Activated CD8-positive, alpha-beta T cell treated with anti-CD3 and anti-CD28 coated beads, Interleukin-2, amount 10 ng/mL, durations not matched to agents 7 days and 5 days (primary cell): ENCODE measurements at regions not wholly inside any gene's neighbourhood (a gene's known extent, or its start where the extent isn't known, plus 50 kb on each side); places are given as distances from the start of the nearest gene placed in this dataset.
"Not testable (repeated sequence)": the region's sequence is repeated elsewhere in the genome, so short reads cannot be mapped to it uniquely, and the experiment has no call there.

Experiments used
- ATAC-seq: fragments of 150-1000 bp; cut with Tn5 transposase; one replicate; pipeline ENCODE4 v1.10.0; 2021; ENCODE audit warnings: moderate library complexity
- CTCF ChIA-PET: fragments of 350-600 bp; sonication (Branson Sonifier 250); formaldehyde crosslinking; loops from one replicate; lab custom pipeline; 2021; ENCODE audit warnings: antibody characterized with exemption; lab: Charles Lee
- POLR2A ChIA-PET: fragments of 350-600 bp; sonication (Branson Sonifier 250); formaldehyde crosslinking; loops from one replicate; lab custom pipeline; 2021; ENCODE audit warnings: antibody characterized with exemption; lab: Charles Lee
- DNase-seq: peaks from one replicate; pipeline ENCODE4 v3.0.0-alpha.2; 2020
- H3K27ac Mint-ChIP-seq: one replicate; pipeline ENCODE4 v1.8.0; 2021; ENCODE audit warnings: mild to moderate bottlenecking, mixed read lengths
- H3K27me3 Mint-ChIP-seq: one replicate; pipeline ENCODE4 v1.8.0; 2021; ENCODE audit warnings: low read depth, mixed read lengths
- H3K36me3 Mint-ChIP-seq: one replicate; pipeline ENCODE4 v1.8.0; 2021; ENCODE audit warnings: low read depth, mixed read lengths
- H3K4me1 Mint-ChIP-seq: one replicate; pipeline ENCODE4 v1.8.0; 2021; ENCODE audit warnings: low read depth, mixed read lengths
- H3K4me3 Mint-ChIP-seq: one replicate; pipeline ENCODE4 v1.8.0; 2021; ENCODE audit warnings: mild to moderate bottlenecking, mixed read lengths
- H3K9me3 Mint-ChIP-seq: one replicate; pipeline ENCODE4 v1.8.0; 2022; ENCODE audit warnings: mixed read lengths; ENCODE audit not compliant: insufficient read depth

GRCh38 chr4:84312426-84313012 lies 186.6 kb downstream of the NKX6-1 start:
- Mint-ChIP-seq H3K9me3 (no peaks in the 10 kb centered on the region), H3K27ac (no peak overlapping the region), H3K36me3 (no peaks in the 10 kb centered on the region), H3K4me1 (no peaks in the 10 kb centered on the region), H3K4me3 (no peak overlapping the region), H3K27me3 (no peaks in the 10 kb centered on the region)
- POLR2A ChIA-PET: no interaction called here
- DNase-seq (no peak), ATAC-seq (no peak)
- CTCF ChIA-PET: no interaction called here

GRCh38 chr4:84309191-84309590 lies 189.9 kb downstream of the NKX6-1 start:
- Mint-ChIP-seq H3K4me3 (no peak overlapping the region), H3K36me3 (no peaks in the 10 kb centered on the region), H3K27me3 (no peaks in the 10 kb centered on the region), H3K9me3 (no peaks in the 10 kb centered on the region), H3K4me1 (no peaks in the 10 kb centered on the region), H3K27ac (no peak overlapping the region)
- DNase-seq (no peak), ATAC-seq (no peak)
- POLR2A ChIA-PET: no interaction called here
- CTCF ChIA-PET: no interaction called here

GRCh38 chr4:84298719-84299254 lies 200.3 kb downstream of the NKX6-1 start:
- H3K4me1 Mint-ChIP-seq, DNase-seq, CTCF ChIA-PET, H3K4me3 Mint-ChIP-seq, H3K9me3 Mint-ChIP-seq, H3K27me3 Mint-ChIP-seq, H3K36me3 Mint-ChIP-seq, H3K27ac Mint-ChIP-seq, POLR2A ChIA-PET, ATAC-seq: not testable (repeated sequence)

GRCh38 chr4:84298023-84298718 lies 200.9 kb downstream of the NKX6-1 start:
- Mint-ChIP-seq H3K9me3 (no peaks in the 10 kb centered on the region), H3K4me1 (no peaks in the 10 kb centered on the region), H3K4me3 (no peak overlapping the region), H3K27me3 (no peaks in the 10 kb centered on the region), H3K36me3 (no peaks in the 10 kb centered on the region), H3K27ac (no peak overlapping the region)
- ChIA-PET POLR2A (no interaction called here), CTCF (no interaction called here)
- ATAC-seq: no peak
- no peak for DNase-seq

GRCh38 chr4:84291969-84292368 lies 207.1 kb downstream of the NKX6-1 start:
- no peak overlapping the region for H3K27ac Mint-ChIP-seq
- H3K36me3 Mint-ChIP-seq: no peaks in the 10 kb centered on the region
- H3K9me3 Mint-ChIP-seq: peaks cover 5% of the 10 kb centered on the region
- CTCF ChIA-PET: no interaction called here
- DNase-seq (no peak), ATAC-seq (no peak)
- no peak overlapping the region for H3K4me3 Mint-ChIP-seq
- no peaks in the 10 kb centered on the region for H3K27me3 Mint-ChIP-seq
- no peaks in the 10 kb centered on the region for H3K4me1 Mint-ChIP-seq
- POLR2A ChIA-PET: no interaction called here

- Mint-ChIP-seq H3K27me3 (no peaks in the 10 kb centered on the region), H3K27ac (no peak overlapping the region), H3K9me3 (peaks cover 2% of the 10 kb centered on the region), H3K36me3 (no peaks in the 10 kb centered on the region), H3K4me1 (no peaks in the 10 kb centered on the region), H3K4me3 (no peak overlapping the region)
- CTCF ChIA-PET: no interaction called here
- DNase-seq (no peak), ATAC-seq (no peak)
- POLR2A ChIA-PET: no interaction called here
Measured at GRCh38 chr4:84286048-84286447, 213.0 kb downstream of the NKX6-1 start.

GRCh38 chr4:84279678-84280077 lies 219.4 kb downstream of the NKX6-1 start:
- Mint-ChIP-seq H3K36me3 (no peaks in the 10 kb centered on the region), H3K27me3 (no peaks in the 10 kb centered on the region), H3K9me3 (no peaks in the 10 kb centered on the region), H3K27ac (no peak overlapping the region), H3K4me3 (no peak overlapping the region), H3K4me1 (no peaks in the 10 kb centered on the region)
- ChIA-PET POLR2A (no interaction called here), CTCF (no interaction called here)
- ATAC-seq: no peak
- no peak for DNase-seq

GRCh38 chr4:84277923-84278322 lies 221.2 kb downstream of the NKX6-1 start:
- Mint-ChIP-seq H3K27ac (no peak overlapping the region), H3K36me3 (no peaks in the 10 kb centered on the region), H3K4me3 (no peak overlapping the region), H3K4me1 (no peaks in the 10 kb centered on the region), H3K9me3 (no peaks in the 10 kb centered on the region), H3K27me3 (no peaks in the 10 kb centered on the region)
- DNase-seq (no peak), ATAC-seq (no peak)
- ChIA-PET CTCF (no interaction called here), POLR2A (no interaction called here)

- Mint-ChIP-seq H3K4me3 (no peak overlapping the region), H3K27me3 (no peaks in the 10 kb centered on the region), H3K9me3 (no peaks in the 10 kb centered on the region), H3K27ac (no peak overlapping the region), H3K36me3 (no peaks in the 10 kb centered on the region), H3K4me1 (no peaks in the 10 kb centered on the region)
- POLR2A ChIA-PET: no interaction called here
- ATAC-seq (no peak), DNase-seq (no peak)
- CTCF ChIA-PET: no interaction called here
Measured at GRCh38 chr4:84276752-84277151, 222.3 kb downstream of the NKX6-1 start.

GRCh38 chr4:84269536-84270044 lies 229.5 kb downstream of the NKX6-1 start:
- Mint-ChIP-seq H3K36me3 (no peaks in the 10 kb centered on the region), H3K9me3 (no peaks in the 10 kb centered on the region), H3K27me3 (no peaks in the 10 kb centered on the region), H3K4me1 (no peaks in the 10 kb centered on the region), H3K27ac (no peak overlapping the region), H3K4me3 (no peak overlapping the region)
- ChIA-PET POLR2A (interaction anchor here (0.6 kb wide), 1 partner anchor 32 kb away, joined by 3 read pairs; no protein-coding TSS in a partner anchor), CTCF (no interaction called here)
- DNase-seq (no peak), ATAC-seq (no peak)

- Mint-ChIP-seq H3K9me3 (peaks cover 11% of the 10 kb centered on the region), H3K27me3 (no peaks in the 10 kb centered on the region), H3K36me3 (no peaks in the 10 kb centered on the region), H3K4me1 (no peaks in the 10 kb centered on the region), H3K27ac (no peak overlapping the region), H3K4me3 (no peak overlapping the region)
- POLR2A ChIA-PET: no interaction called here
- CTCF ChIA-PET: no interaction called here
- no peak for DNase-seq
- no peak for ATAC-seq
Measured at GRCh38 chr4:84264652-84265051, 234.4 kb downstream of the NKX6-1 start.

GRCh38 chr4:84263415-84263814 lies 235.7 kb downstream of the NKX6-1 start:
- no peak overlapping the region for H3K27ac Mint-ChIP-seq
- peaks cover 12% of the 10 kb centered on the region for H3K9me3 Mint-ChIP-seq
- H3K4me1 Mint-ChIP-seq: no peaks in the 10 kb centered on the region
- POLR2A ChIA-PET: no interaction called here
- no peak overlapping the region for H3K4me3 Mint-ChIP-seq
- DNase-seq (no peak), ATAC-seq (no peak)
- CTCF ChIA-PET: no interaction called here
- H3K27me3 Mint-ChIP-seq: no peaks in the 10 kb centered on the region
- no peaks in the 10 kb centered on the region for H3K36me3 Mint-ChIP-seq
